Spinal cord (tissue), 9 donors: ENCODE measurements at regions not wholly inside any gene's neighbourhood (a gene's known extent, or its start where the extent isn't known, plus 50 kb on each side); places are given as distances from the start of the nearest gene placed in this dataset.
A peak's percentile ranks its signal among the peaks of the same experiment; 100 is the strongest.

ENCODE experiments used
- DNase-seq, 6 donors: peaks; one replicate each; pipeline versions ENCODE4 v3.0.0 to v3.0.0-alpha.2; 2013 to 2015; ENCODE audit warnings: low spot score in 6 of 6, low read depth in 4 of 6
- H3K27ac ChIP-seq: one replicate; pipeline ENCODE4 v1.5.1; 2013; ENCODE audit warnings: low read depth, low read length, control low read depth
- H3K27me3 ChIP-seq: one replicate; pipeline ENCODE4 v1.6.1; 2013; ENCODE audit warnings: low read length; ENCODE audit not compliant: control insufficient read depth, insufficient read depth
- H3K36me3 ChIP-seq: one replicate; pipeline ENCODE4 v1.6.1; 2013; ENCODE audit warnings: low read length; ENCODE audit not compliant: control insufficient read depth, insufficient read depth
- H3K4me1 ChIP-seq: one replicate; pipeline ENCODE4 v1.6.1; 2013; ENCODE audit warnings: low read length; ENCODE audit not compliant: control insufficient read depth, insufficient read depth
- H3K4me3 ChIP-seq: one replicate; pipeline ENCODE4 v1.5.1; 2013; ENCODE audit warnings: low read depth, low read length, control low read depth
- H3K9me3 ChIP-seq: one replicate; pipeline ENCODE4 v1.6.1; 2013; ENCODE audit warnings: low read length; ENCODE audit not compliant: control insufficient read depth, insufficient read depth
- WGBS: methylation state at CpG from one replicate; pipeline ENCODE4 v1.1.5; 2013; ENCODE audit warnings: missing lambda C conversion rate; ENCODE audit not compliant: insufficient coverage; 5-methylcytosine and 5-hydroxymethylcytosine counted together
- donor health status: healthy.

- peaks cover 27% of the 10 kb centered on the region for H3K4me1 ChIP-seq
- no peaks in the 10 kb centered on the region for H3K9me3 ChIP-seq
- no peaks in the 10 kb centered on the region for H3K27me3 ChIP-seq
- H3K27ac ChIP-seq, result no peak overlapping the region
- H3K36me3 ChIP-seq, result no peaks in the 10 kb centered on the region
- 57% methylated on average over 5 of the region's 8 CpGs for WGBS
- H3K4me3 ChIP-seq, result no peak overlapping the region
- peak in 1 of 6 donors; percentile 63 for DNase-seq
Observed at GRCh38 chr18:10062302-10063300, 148.8 kb downstream of the VAPA start.

DNA sequence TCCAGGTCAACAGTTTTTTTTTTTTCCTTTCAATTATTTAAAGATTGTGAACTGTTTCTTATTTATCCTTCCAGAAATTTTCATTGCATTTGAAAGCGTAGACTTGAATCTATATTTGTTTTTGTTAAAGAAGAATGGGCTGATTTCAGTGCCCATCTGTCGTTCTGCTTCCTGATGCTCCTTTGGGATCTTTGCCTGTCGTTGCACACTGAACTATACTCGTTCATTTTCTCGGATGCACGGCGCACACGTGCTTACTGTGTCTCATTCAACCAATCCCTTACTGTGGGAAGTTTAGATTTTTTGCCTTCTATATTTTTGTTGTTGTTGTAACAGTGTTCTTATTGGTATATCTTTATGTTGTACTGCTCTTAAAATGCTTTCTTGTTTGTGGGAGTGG, 149.7 kb downstream of the VAPA start:
- Histone ChIP-seq H3K9me3 (no peaks in the 10 kb centered on the region), H3K4me3 (no peak overlapping the region), H3K27me3 (no peaks in the 10 kb centered on the region), H3K27ac (no peak overlapping the region), H3K36me3 (no peaks in the 10 kb centered on the region), H3K4me1 (peaks cover 25% of the 10 kb centered on the region)
- peak in 2 of 6 donors; percentile 42 to 74 for DNase-seq
- WGBS, result no CpG with 5 or more reads among the region's 8 CpGs

DNA sequence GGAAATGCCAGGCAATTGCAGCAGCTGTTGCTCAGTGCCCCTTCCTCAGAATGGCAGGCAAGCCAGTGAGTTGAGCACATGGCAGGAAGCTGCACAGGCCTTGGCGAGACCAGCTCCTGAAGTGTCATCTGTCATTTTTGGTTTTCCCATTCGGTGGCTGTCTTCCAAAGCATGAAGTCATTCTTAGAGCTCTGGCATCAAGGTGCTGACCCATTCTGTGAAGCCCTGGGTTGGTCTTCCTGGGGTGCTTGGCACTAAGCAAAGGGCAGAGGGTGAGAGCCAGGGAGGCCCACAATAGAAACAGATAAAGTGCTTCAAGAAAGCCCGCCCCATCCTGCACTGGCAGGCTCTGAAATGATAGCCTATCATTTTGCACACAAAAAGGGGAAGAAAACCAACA, 150.5 kb downstream of the VAPA start:
- Histone ChIP-seq H3K4me1 (peaks cover 25% of the 10 kb centered on the region), H3K36me3 (no peaks in the 10 kb centered on the region), H3K27ac (no peak overlapping the region), H3K27me3 (no peaks in the 10 kb centered on the region), H3K9me3 (no peaks in the 10 kb centered on the region), H3K4me3 (no peak overlapping the region)
- 85% methylated on average over 3 of the region's 3 CpGs for WGBS
- no peak for DNase-seq

DNA sequence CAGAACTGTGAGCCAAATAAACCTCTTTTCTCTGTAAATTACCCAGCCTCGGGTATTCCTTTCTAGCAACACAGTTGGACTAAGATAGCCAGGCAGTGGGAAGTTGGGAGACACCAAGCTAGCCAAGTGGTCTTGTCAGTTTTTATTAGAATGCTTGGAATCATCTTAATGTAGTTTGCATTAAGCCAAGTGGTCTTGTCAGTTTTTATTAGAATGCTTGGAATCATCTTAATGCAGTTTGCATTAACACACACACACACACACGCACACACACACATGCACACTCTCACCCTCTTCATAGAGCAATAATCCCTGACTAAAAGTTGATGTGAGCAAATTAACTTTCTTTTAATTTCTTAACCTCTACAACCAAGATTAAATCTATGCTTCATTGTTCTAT, 151.5 kb downstream of the VAPA start:
- WGBS, result 100% methylated on average over 1 of the region's 2 CpGs
- DNase-seq, result no peak
- no peaks in the 10 kb centered on the region for H3K36me3 ChIP-seq
- H3K9me3 ChIP-seq, result no peaks in the 10 kb centered on the region
- H3K4me1 ChIP-seq, result peaks cover 16% of the 10 kb centered on the region
- H3K4me3 ChIP-seq, result no peak overlapping the region
- no peaks in the 10 kb centered on the region for H3K27me3 ChIP-seq
- no peak overlapping the region for H3K27ac ChIP-seq

DNA sequence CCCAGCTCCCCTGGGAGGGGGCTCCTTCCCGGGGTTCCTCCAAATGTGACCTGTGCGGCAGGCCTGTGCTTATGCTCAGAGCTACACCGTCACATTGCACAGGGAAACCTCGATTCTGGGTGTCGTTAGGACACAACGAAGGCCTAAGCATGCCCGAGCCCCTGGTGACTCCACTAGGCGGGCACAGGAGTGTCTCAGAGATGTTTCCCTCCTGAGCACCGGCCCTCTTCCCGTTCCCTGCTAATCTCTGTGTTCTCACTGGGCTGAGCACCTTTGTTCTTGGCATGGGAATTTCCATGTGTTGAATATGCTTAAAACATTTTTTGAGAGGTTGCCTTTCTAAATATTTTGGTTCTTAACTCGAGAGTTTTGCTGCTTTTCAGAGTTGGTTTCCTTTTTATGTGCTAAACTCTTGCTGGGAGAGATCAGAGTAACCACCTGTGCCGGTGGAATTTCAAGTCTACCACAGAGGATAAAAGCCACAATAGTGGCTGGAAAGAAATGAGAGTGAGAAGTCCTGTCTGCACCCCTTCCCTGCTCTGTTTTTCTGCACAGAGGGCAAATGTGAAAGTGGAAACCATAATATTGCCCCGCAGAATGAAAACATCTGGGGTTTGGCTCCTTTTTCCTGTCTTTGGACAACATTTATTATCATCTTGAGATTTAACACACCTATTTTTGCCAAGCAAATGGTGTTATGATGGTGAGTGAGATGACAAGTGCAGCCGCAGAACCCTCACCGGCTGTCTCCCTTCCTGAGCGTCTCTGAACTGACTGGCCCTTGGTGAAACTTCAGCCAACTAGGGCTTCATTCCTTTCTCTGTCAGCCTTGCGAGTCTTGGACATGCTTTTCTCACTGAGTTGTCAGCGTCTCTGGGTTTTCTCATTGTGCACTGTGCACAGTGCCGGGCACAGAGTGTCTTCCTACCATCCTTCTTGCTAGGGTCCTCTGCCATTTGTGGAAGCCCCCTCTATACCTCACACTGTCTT, 154.1 kb downstream of the VAPA start:
- peak overlapping the region; percentile 40 for H3K27ac ChIP-seq
- no peaks in the 10 kb centered on the region for H3K36me3 ChIP-seq
- 78% methylated on average over 16 of the region's 19 CpGs for WGBS
- no peaks in the 10 kb centered on the region for H3K27me3 ChIP-seq
- no peak overlapping the region for H3K4me3 ChIP-seq
- no peak for DNase-seq
- H3K4me1 ChIP-seq, result peaks cover 8% of the 10 kb centered on the region
- H3K9me3 ChIP-seq, result no peaks in the 10 kb centered on the region

DNA sequence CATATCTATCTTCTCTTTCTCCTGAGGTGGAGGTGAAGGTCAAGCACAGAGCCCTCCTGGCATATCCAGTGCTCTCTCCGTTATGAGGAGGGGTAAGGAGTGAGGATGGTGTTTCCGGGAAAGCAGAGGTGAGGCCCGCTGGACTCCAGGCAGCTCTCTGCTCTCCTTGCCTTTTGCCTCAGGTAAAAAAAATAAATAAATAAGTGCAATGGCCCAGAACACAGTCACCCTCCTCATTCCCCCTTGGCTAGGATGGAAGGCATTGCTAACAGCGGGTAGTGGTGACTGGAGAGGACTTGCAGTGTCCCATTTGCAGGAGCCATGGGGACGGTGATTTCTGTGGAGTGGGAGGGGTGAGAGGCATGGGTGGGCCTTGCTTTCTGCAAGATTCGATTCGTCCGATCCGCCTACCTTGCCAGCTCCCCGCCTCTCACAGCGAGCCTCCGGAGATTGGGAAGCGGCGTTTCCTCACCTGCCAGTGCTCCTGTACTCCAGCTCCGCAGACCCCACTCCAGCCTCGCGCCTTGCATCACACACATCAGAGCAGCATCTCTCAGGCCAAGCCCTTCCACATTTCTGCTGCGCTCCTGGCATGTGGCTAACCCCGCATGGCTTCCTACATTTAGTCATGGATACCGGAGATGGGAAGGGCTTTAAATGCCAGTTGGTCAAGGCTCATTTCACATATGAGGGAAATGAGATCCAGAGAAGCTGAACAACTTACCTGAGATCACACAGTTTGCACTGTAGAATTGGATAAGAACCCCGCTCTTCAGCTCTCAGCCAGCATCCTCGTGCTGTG, 155.2 kb downstream of the VAPA start:
- H3K27ac ChIP-seq, result no peak overlapping the region
- no peaks in the 10 kb centered on the region for H3K36me3 ChIP-seq
- H3K4me1 ChIP-seq, result peaks cover 8% of the 10 kb centered on the region
- H3K4me3 ChIP-seq, result no peak overlapping the region
- 95% methylated on average over 12 of the region's 22 CpGs for WGBS
- no peak for DNase-seq
- H3K27me3 ChIP-seq, result no peaks in the 10 kb centered on the region
- no peaks in the 10 kb centered on the region for H3K9me3 ChIP-seq

GRCh38 chr18:10070561-10071000, 156.8 kb downstream of the VAPA start:
- Histone ChIP-seq H3K27ac (no peak overlapping the region), H3K27me3 (no peaks in the 10 kb centered on the region), H3K9me3 (no peaks in the 10 kb centered on the region), H3K4me3 (no peak overlapping the region), H3K4me1 (peaks cover 8% of the 10 kb centered on the region), H3K36me3 (no peaks in the 10 kb centered on the region)
- DNase-seq, result peak in 1 of 6 donors; percentile 92
- 86% methylated on average over 1 of the region's 2 CpGs for WGBS

- no peaks in the 10 kb centered on the region for H3K9me3 ChIP-seq
- no peak overlapping the region for H3K27ac ChIP-seq
- no peaks in the 10 kb centered on the region for H3K36me3 ChIP-seq
- H3K27me3 ChIP-seq, result no peaks in the 10 kb centered on the region
- DNase-seq, result no peak
- peaks cover 8% of the 10 kb centered on the region for H3K4me1 ChIP-seq
- H3K4me3 ChIP-seq, result no peak overlapping the region
- WGBS, result 98% methylated on average over 5 of the region's 5 CpGs
Observed at GRCh38 chr18:10072671-10073175, 158.9 kb downstream of the VAPA start.

- no peak overlapping the region for H3K4me3 ChIP-seq
- H3K27ac ChIP-seq, result no peak overlapping the region
- H3K36me3 ChIP-seq, result no peaks in the 10 kb centered on the region
- H3K4me1 ChIP-seq, result peaks cover 8% of the 10 kb centered on the region
- 64% methylated on average over 3 of the region's 3 CpGs for WGBS
- no peaks in the 10 kb centered on the region for H3K27me3 ChIP-seq
- DNase-seq, result no peak
- H3K9me3 ChIP-seq, result no peaks in the 10 kb centered on the region
Observed at GRCh38 chr18:10074110-10074509, 160.3 kb downstream of the VAPA start.
